Fibroblast of lung (primary cell): ENCODE measurements at regions not wholly inside any gene's neighbourhood (a gene's known extent, or its start where the extent isn't known, plus 50 kb on each side); places are given as distances from the start of the nearest gene placed in this dataset.
"Not testable (repeated sequence)": the region's sequence is repeated elsewhere in the genome, so short reads cannot be mapped to it uniquely, and the experiment has no call there.

ENCODE experiments used
- EZH2 ChIP-seq: IDR thresholded peaks from 2 replicates; pipeline ENCODE4 v1.5.1; 2012; ENCODE audit warnings: low read length, control low read depth, mild to moderate bottlenecking; ENCODE audit errors: missing control alignments
- TF ChIP-seq, protein P1 (sequence below), 2 donors: IDR thresholded peaks in 1 of 2; conservative IDR thresholded peaks in 1 of 2; 1 replicate in 1 of 2; 2 replicates in 1 of 2; pipeline ENCODE4 v1.5.1; 2011 to 2012; ENCODE audit warnings: low read length in 2 of 2, control low read depth in 1 of 2, inconsistent platforms in 1 of 2, low read depth in 1 of 2, mild to moderate bottlenecking in 1 of 2

DNA sequence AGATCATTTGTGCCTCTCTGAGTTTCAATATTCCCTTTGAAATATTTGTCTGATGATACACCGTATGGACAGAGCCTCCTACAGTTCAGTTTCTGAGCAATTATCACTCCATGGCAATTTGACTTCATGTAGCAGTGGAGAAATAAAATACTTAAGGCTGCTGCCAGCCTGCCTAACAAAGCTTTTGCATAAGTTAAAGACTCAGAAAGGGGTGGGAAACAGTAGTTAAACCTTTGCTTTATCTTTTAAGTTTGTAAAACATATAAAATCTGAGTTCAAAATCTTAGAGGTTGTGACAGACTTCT, 161.7 kb downstream of the SPDYE17 start:
- TF ChIP-seq EZH2 = not testable (repeated sequence)
- TF ChIP-seq, protein P1, sequence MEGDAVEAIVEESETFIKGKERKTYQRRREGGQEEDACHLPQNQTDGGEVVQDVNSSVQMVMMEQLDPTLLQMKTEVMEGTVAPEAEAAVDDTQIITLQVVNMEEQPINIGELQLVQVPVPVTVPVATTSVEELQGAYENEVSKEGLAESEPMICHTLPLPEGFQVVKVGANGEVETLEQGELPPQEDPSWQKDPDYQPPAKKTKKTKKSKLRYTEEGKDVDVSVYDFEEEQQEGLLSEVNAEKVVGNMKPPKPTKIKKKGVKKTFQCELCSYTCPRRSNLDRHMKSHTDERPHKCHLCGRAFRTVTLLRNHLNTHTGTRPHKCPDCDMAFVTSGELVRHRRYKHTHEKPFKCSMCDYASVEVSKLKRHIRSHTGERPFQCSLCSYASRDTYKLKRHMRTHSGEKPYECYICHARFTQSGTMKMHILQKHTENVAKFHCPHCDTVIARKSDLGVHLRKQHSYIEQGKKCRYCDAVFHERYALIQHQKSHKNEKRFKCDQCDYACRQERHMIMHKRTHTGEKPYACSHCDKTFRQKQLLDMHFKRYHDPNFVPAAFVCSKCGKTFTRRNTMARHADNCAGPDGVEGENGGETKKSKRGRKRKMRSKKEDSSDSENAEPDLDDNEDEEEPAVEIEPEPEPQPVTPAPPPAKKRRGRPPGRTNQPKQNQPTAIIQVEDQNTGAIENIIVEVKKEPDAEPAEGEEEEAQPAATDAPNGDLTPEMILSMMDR (conservative IDR thresholded peaks at IDR 0.05 in 1 of 2, IDR thresholded peaks at IDR 0.05 in 1 of 2; ENCODE audit: low read depth in 1 of 2, low read length in 2 of 2) = not testable (repeated sequence)
